Glomerular endothelial cell (primary cell): ENCODE measurements at regions not wholly inside any gene's neighbourhood (a gene's known extent, or its start where the extent isn't known, plus 50 kb on each side); places are given as distances from the start of the nearest gene placed in this dataset.

Source experiments
- DNase-seq: peaks from one replicate; pipeline ENCODE4 v3.0.0-alpha.2; 2011; ENCODE audit warnings: low read depth, low spot score; ENCODE audit errors: extremely low read depth

GRCh38 chr4:114334884-114335330 is 263.7 kb upstream of the UGT8 start:
- no peak for DNase-seq

- DNase-seq: no peak
Measured at GRCh38 chr4:114335339-114335738, 263.3 kb upstream of the UGT8 start.

GRCh38 chr4:114343015-114343414 is 255.6 kb upstream of the UGT8 start:
- DNase-seq: no peak

GRCh38 chr4:114349543-114350175 is 248.9 kb upstream of the UGT8 start:
- DNase-seq: no peak

GRCh38 chr4:114358901-114359300 is 239.7 kb upstream of the UGT8 start:
- DNase-seq: no peak

- no peak for DNase-seq
Measured at GRCh38 chr4:114361249-114361648, 237.4 kb upstream of the UGT8 start.

- no peak for DNase-seq
Measured at GRCh38 chr4:114364857-114365256, 233.8 kb upstream of the UGT8 start.

- no peak for DNase-seq
Measured at GRCh38 chr4:114365591-114365990, 233.0 kb upstream of the UGT8 start.

GRCh38 chr4:114366368-114366767 is 232.2 kb upstream of the UGT8 start:
- DNase-seq: no peak

GRCh38 chr4:114368751-114369150 is 229.9 kb upstream of the UGT8 start:
- no peak for DNase-seq

GRCh38 chr4:114373508-114373907 is 225.1 kb upstream of the UGT8 start:
- DNase-seq: no peak

- no peak for DNase-seq
Measured at GRCh38 chr4:114378305-114378903, 220.2 kb upstream of the UGT8 start.

- no peak for DNase-seq
Measured at GRCh38 chr4:114383067-114383466, 215.5 kb upstream of the UGT8 start.

- no peak for DNase-seq
Measured at GRCh38 chr4:114383721-114384120, 214.9 kb upstream of the UGT8 start.

- DNase-seq: peak; percentile 31
Measured at GRCh38 chr4:114384629-114385028, 214.0 kb upstream of the UGT8 start.

GRCh38 chr4:114385195-114385985 is 213.2 kb upstream of the UGT8 start:
- no peak for DNase-seq

- DNase-seq: peak; percentile 31
Measured at GRCh38 chr4:114386637-114387233, 211.9 kb upstream of the UGT8 start.

- DNase-seq: no peak
Measured at GRCh38 chr4:114389070-114389685, 209.4 kb upstream of the UGT8 start.

GRCh38 chr4:114393295-114394038 is 205.1 kb upstream of the UGT8 start:
- DNase-seq: no peak

GRCh38 chr4:114396808-114397207 is 201.8 kb upstream of the UGT8 start:
- DNase-seq: no peak
